Ascending aorta (tissue), 2 donors: ENCODE measurements at regions not wholly inside any gene's neighbourhood (a gene's known extent, or its start where the extent isn't known, plus 50 kb on each side); places are given as distances from the start of the nearest gene placed in this dataset.

ENCODE experiments used
- DNase-seq, 2 donors: peaks; one replicate each; pipeline ENCODE4 v3.0.0-alpha.2; 2019; ENCODE audit warnings: low spot score in 2 of 2
- H3K27ac ChIP-seq, 2 donors: fragments of 200-600 bp; sonication (generic); one replicate each; pipeline ENCODE4 v1.5.1; 2016 to 2017; ENCODE audit warnings: mild to moderate bottlenecking in 1 of 2
- H3K27me3 ChIP-seq: fragments of 200-600 bp; sonication (generic); one replicate; pipeline ENCODE4 v1.5.1; 2017
- H3K36me3 ChIP-seq, 2 donors: fragments of 200-600 bp; sonication (generic); one replicate each; pipeline ENCODE4 v1.5.1; 2016
- H3K4me1 ChIP-seq, 2 donors: fragments of 200-600 bp; sonication (generic); one replicate each; pipeline ENCODE4 v1.5.1; 2016 to 2017; ENCODE audit warnings: mild to moderate bottlenecking in 1 of 2
- H3K4me3 ChIP-seq, 2 donors: fragments of 200-600 bp; sonication (generic); one replicate each; pipeline ENCODE4 v1.5.1; 2016 to 2017; ENCODE audit warnings: mild to moderate bottlenecking in 1 of 2
- H3K9me3 ChIP-seq, 2 donors: fragments of 200-600 bp; sonication (generic); one replicate each; pipeline ENCODE4 v1.5.1; 2016
- intact Hi-C: fragments of 100-400 bp; cut with DNase I; formaldehyde crosslinking; loops from one replicate; pipeline ENCODE4 v1.15.1; 2023
- TF ChIP-seq, protein P1 (sequence below), 3 experiments: fragments of 200-600 bp in 2 of 3; fragments of 450-650 bp in 1 of 3; sonication (generic) in 2 of 3; IDR thresholded peaks; one replicate each; pipeline ENCODE4 v1.5.1; 2016 to 2019; ENCODE audit warnings: antibody characterized with exemption in 3 of 3, mild to moderate bottlenecking in 1 of 3, moderate library complexity in 1 of 3

DNA sequence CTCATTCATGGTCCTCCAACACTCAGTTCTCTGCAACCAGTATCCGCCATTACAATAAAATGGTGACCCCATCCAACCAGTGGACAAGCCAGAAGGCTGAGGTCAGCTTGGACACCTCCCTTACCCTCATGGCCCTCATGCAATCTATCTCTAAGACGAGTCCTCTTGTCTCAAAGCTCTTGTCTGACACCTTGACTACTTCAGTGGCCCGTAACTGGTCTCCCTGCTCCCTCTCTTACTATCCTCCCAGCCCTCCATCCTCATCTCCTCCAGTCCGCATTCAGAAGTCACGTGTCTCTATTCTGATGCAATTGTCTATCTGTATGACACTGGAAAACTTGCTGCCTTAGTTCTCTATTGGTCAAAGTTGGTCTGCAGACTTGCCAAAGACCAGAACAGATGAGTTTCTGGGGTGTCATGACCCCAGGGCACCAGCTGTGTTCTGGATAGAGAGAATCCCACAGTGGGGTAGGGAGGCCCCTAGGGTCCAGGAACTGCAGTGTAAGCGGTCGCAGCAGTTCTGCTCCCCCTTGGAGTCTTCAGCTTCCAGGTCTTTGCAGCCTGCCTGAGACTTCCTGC, 59.6 kb upstream of the RNF24 start:
- H3K4me3 ChIP-seq, result no peak overlapping the region
- intact Hi-C loops, result loop anchor here (5.0 kb wide), 1 partner anchor 263 kb away; no protein-coding TSS in a partner anchor
- no peaks in the 10 kb centered on the region for H3K36me3 ChIP-seq
- DNase-seq, result peak in 1 of 2 donors; percentile 58
- no peaks in the 10 kb centered on the region for H3K27me3 ChIP-seq
- TF ChIP-seq, protein P1, sequence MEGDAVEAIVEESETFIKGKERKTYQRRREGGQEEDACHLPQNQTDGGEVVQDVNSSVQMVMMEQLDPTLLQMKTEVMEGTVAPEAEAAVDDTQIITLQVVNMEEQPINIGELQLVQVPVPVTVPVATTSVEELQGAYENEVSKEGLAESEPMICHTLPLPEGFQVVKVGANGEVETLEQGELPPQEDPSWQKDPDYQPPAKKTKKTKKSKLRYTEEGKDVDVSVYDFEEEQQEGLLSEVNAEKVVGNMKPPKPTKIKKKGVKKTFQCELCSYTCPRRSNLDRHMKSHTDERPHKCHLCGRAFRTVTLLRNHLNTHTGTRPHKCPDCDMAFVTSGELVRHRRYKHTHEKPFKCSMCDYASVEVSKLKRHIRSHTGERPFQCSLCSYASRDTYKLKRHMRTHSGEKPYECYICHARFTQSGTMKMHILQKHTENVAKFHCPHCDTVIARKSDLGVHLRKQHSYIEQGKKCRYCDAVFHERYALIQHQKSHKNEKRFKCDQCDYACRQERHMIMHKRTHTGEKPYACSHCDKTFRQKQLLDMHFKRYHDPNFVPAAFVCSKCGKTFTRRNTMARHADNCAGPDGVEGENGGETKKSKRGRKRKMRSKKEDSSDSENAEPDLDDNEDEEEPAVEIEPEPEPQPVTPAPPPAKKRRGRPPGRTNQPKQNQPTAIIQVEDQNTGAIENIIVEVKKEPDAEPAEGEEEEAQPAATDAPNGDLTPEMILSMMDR (IDR thresholded peaks at IDR 0.05), result no peak
- peaks cover 5 to 37% of the 10 kb centered on the region in 2 donors for H3K4me1 ChIP-seq
- no peaks in the 10 kb centered on the region for H3K9me3 ChIP-seq
- H3K27ac ChIP-seq, result peak overlapping the region; percentile 84 to 94

DNA sequence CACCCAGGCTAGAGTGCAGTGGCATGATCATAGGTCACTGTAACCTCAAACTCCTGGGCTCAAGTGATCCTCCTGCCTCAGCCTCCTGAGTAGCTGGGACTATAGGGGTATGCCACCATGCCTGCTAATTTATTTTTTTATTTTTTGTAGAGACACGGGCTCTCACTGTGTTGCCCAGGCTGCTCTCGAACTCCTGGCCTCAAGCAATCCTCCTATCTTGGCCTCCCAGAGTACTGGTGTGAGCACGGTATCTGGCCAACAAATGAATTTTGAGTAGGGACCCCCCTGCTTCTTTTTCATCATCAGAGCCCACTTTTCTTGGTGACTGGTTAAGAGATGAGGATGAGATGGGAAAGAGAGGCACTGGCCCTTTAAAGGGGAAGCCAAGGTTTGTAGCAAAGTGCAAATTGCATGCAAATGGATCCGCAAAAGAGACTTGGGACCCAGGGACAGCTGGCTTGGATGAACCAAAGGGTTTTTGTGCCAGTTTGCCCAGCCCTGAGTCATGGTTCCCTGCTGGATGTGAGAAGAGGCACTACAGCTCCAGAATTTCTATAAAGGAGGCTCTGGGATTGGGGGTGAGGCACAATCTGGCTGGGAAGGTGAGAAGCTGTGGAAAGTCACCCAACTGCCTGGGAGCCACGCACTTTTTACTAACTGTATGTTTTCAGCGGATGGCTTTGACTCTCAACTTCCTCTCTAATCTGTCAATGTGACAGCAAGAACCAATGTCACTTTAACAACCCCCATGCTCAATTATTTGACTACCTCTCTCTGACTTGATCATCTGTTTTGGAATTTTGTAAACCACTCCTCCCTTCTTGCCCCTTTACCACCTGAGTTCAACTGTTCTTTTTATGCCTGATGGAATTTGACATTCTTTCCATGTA, 58.7 kb upstream of the RNF24 start:
- Histone ChIP-seq H3K27ac (peak overlapping the region; percentile 84 to 94), H3K36me3 (no peaks in the 10 kb centered on the region), H3K9me3 (no peaks in the 10 kb centered on the region), H3K27me3 (no peaks in the 10 kb centered on the region), H3K4me1 (peaks cover 5 to 43% of the 10 kb centered on the region in 2 donors), H3K4me3 (no peak overlapping the region)
- DNase-seq, result peak in 1 of 2 donors; percentile 53
- TF ChIP-seq, protein P1 (IDR thresholded peaks at IDR 0.05), result no peak
- intact Hi-C loops, result loop anchor here (5.0 kb wide), 1 partner anchor 262 kb away; no protein-coding TSS in a partner anchor

DNA sequence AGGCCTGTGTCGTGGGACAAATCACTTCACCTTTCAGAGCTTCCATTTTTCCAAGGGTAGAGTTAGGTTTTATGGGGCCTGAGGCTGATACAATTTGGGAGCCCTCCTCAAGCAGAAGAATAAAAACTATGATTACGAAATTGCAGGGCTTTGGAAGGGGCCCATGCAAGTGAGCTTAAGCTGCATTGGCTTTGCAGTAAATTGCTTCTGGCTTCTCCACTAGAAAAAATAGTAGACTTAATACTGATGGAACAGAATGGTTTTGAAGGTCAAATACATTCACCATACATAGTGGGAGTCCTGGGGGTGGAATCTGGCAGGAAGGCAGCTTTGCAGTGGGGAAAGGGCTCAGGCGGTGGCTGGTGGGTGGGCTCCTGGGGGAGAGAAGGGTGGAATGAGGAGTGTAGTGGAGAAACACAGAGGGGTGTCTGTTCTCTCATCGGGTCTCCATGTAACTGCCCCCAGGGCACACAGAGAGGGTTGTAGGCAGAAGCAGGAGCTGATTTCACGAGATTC, 55.9 kb upstream of the RNF24 start:
- TF ChIP-seq, protein P1 (IDR thresholded peaks at IDR 0.05), result no peak
- Histone ChIP-seq H3K4me1 (peaks cover 10 to 66% of the 10 kb centered on the region in 2 donors), H3K36me3 (no peaks in the 10 kb centered on the region), H3K27me3 (no peaks in the 10 kb centered on the region), H3K9me3 (no peaks in the 10 kb centered on the region), H3K27ac (peak overlapping the region; percentile 93 to 94), H3K4me3 (no peak overlapping the region)
- intact Hi-C loops, result loop anchor here (5.0 kb wide), 1 partner anchor 259 kb away; no protein-coding TSS in a partner anchor
- peak in 1 of 2 donors; percentile 47 for DNase-seq

DNA sequence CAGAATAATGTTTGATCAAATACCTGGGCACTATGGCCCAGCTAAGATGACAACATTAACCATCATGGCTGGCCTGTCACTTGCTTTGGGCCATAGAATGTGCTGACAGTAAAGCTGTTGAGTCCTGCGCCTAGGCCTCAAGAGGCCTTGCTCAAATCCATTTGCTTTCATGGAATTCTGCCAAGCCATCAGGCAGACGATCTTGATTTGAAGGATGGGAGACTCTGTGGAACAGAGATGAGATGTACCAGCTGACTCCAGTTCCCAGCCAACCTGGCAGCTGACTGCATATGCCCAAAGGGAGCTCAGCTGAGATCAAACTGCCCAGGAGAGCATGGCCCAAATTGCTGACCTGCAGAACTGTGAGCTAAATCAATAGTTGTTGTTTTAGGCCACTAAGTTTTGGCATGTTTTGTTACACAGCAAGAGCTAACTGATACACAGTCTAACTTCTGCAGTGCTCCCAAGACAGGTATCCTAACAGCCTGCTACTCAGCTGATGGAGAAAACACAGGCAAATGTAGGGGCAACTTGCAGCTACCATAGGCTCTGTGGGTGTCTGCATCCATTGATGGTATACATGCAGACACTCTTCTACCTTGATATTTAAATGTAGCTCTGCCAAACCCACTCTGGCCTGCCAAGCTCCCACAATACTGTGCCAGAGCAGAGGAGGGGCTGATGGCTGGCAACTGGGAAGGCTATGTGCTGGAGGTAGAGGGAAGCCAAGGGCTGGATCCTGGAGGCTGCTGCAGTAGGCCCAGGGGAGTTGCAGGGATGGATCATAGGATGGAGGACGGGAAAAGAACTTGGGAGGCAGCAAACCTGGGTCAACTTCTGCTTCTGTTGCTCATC, 55.2 kb upstream of the RNF24 start:
- Histone ChIP-seq H3K36me3 (no peaks in the 10 kb centered on the region), H3K4me1 (peaks cover 17 to 65% of the 10 kb centered on the region in 2 donors), H3K4me3 (no peak overlapping the region), H3K27me3 (no peaks in the 10 kb centered on the region), H3K27ac (peak overlapping the region; percentile 93 to 94), H3K9me3 (no peaks in the 10 kb centered on the region)
- intact Hi-C loops, result loop anchor here (5.0 kb wide), 1 partner anchor 258 kb away; no protein-coding TSS in a partner anchor
- TF ChIP-seq, protein P1 (IDR thresholded peaks at IDR 0.05), result no peak
- peak in 1 of 2 donors; percentile 63 for DNase-seq

- DNase-seq, result peak; percentile 51 to 91
- peaks cover 19 to 71% of the 10 kb centered on the region in 2 donors for H3K4me1 ChIP-seq
- H3K9me3 ChIP-seq, result no peaks in the 10 kb centered on the region
- H3K4me3 ChIP-seq, result no peak overlapping the region
- H3K27ac ChIP-seq, result peak overlapping the region; percentile 93 to 94
- TF ChIP-seq, protein P1 (IDR thresholded peaks at IDR 0.05), result no peak
- no peaks in the 10 kb centered on the region for H3K27me3 ChIP-seq
- intact Hi-C loops, result loop anchor here (5.0 kb wide), 1 partner anchor 257 kb away; no protein-coding TSS in a partner anchor
- no peaks in the 10 kb centered on the region for H3K36me3 ChIP-seq
Measured at GRCh38 chr20:4069751-4070150, 54.4 kb upstream of the RNF24 start.
